ENCODE measurements at regions not wholly inside any gene's neighbourhood (a gene's known extent, or its start where the extent isn't known, plus 50 kb on each side); places are given as distances from the start of the nearest gene placed in this dataset.

- no peak for TF ChIP-seq KMT2B (CRISPR knock-in tag; IDR thresholded peaks at IDR 0.05)
- TF ChIP-seq ZNF234 (CRISPR knock-in tag; conservative IDR thresholded peaks at IDR 0.05) = no peak
Measured at GRCh38 chr3:115279939-115280338, 132.9 kb upstream of the ZBTB20 start (continued).

DNA sequence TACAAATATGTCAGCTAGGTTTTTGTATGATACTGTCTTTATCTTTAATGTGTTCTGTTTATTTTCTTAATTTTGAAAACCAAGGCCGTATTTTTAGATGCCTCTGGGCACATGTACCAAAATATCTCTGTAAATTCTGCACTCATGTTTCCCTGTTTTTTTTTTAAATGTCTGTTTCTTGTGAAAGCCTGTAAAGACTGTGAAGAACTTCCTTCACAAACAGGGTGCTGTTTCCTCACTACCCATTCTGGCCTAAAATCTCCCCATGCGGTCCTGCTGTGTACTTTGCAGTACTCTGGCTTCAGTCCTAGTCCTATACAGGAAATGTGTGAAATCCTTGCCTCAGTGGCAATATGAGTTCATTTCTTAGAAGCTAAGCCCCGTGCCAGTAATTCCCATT, 133.4 kb upstream of the ZBTB20 start:
- Histone ChIP-seq H4K20me1 (ENCODE audit: insufficient read depth, low read length) (no peaks in the 10 kb centered on the region), H3K36me3 (replicated peaks in 1 of 2; ENCODE audit: control insufficient read depth in 1 of 2, insufficient read depth in 2 of 2, low read length in 2 of 2) (no peaks in the 10 kb centered on the region), H3K9ac (ENCODE audit: insufficient read depth, low read depth, low read length) (no peak overlapping the region), H3K79me2 (ENCODE audit: insufficient read depth, low read length) (no peaks in the 10 kb centered on the region), H3K4me1 (ENCODE audit: insufficient read depth, low read length) (no peaks in the 10 kb centered on the region), H3K4me2 (ENCODE audit: low read depth, low read length) (no peak overlapping the region), H3K27ac (ENCODE audit: extremely low read length, insufficient read depth, low read length) (no peak overlapping the region), H3K27me3 (ENCODE audit: control insufficient read depth in 1 of 2, insufficient read depth in 2 of 2, low read length in 2 of 2) (no peaks in the 10 kb centered on the region), H3K4me3 (replicated peaks in 1 of 3; ENCODE audit: insufficient read depth in 1 of 3, low read depth in 2 of 3, low read length in 3 of 3) (no peak overlapping the region), H2AFZ (ENCODE audit: low read length) (no peak overlapping the region), H3K9me3 (ENCODE audit: low read length) (no peaks in the 10 kb centered on the region)
- in situ Hi-C loops (cut with HindIII; ENCODE audit: extremely low pct_ligation_motif_present, low pct_unique_long_range_greater_than_20kb) (no loop called here), intact Hi-C loops (cut with micrococcal nuclease; ENCODE audit: unreplicated experiment) (no loop called here)
- DNase-seq (ENCODE audit: low spot score) = no peak
- ATAC-seq = no peak
- ChIA-PET POLR2A (no interaction called here), CTCF (ENCODE audit: low intra/inter-chr PET ratio, low total read pairs) (no interaction called here)
- no peak for FAIRE-seq
- no TSS peak for BruUV-seq (replicated peaks)
- under 1% methylated on average over 3 of the region's 3 CpGs for WGBS (ENCODE audit: low lambda C conversion rate)
- TF ChIP-seq CCAR2 (optimal IDR thresholded peaks at IDR 0.05; ENCODE audit: low read depth, low read length) = no peak
- no peak for TF ChIP-seq KAT7 (CRISPR knock-in tag; IDR thresholded peaks at IDR 0.05; ENCODE audit: borderline replicate concordance)
- no peak for TF ChIP-seq ZNF704 (CRISPR knock-in tag; IDR thresholded peaks at IDR 0.05; ENCODE audit: borderline replicate concordance)
- TF ChIP-seq DNMT3B (CRISPR knock-in tag; conservative IDR thresholded peaks at IDR 0.05) = no peak
- TF ChIP-seq ZNF572 (CRISPR knock-in tag; IDR thresholded peaks at IDR 0.05) = no peak

All from HepG2 (cell line).